Thyroid gland (tissue), 4 donors: ENCODE measurements at regions not wholly inside any gene's neighbourhood (a gene's known extent, or its start where the extent isn't known, plus 50 kb on each side); places are given as distances from the start of the nearest gene placed in this dataset.

Source experiments
- DNase-seq, 2 donors: peaks; one replicate each; pipeline ENCODE4 v3.0.0-alpha.2; 2019
- H3K27ac ChIP-seq, 3 donors: fragments of 200-600 bp; sonication (generic); 1 replicate in 2 of 3; 2 replicates in 1 of 3; pipeline ENCODE4 v1.5.1; 2016 to 2019; ENCODE audit warnings: mild to moderate bottlenecking in 1 of 3, moderate library complexity in 1 of 3
- H3K27me3 ChIP-seq: fragments of 200-600 bp; sonication (generic); one replicate; pipeline ENCODE4 v1.5.1; 2019
- H3K36me3 ChIP-seq, 2 donors: fragments of 200-600 bp; sonication (generic); one replicate each; pipeline ENCODE4 v1.5.1; 2016 to 2019
- H3K4me1 ChIP-seq, 2 donors: fragments of 200-600 bp; sonication (generic); one replicate each; pipeline ENCODE4 v1.5.1; 2017 to 2019
- H3K4me3 ChIP-seq, 3 donors: fragments of 200-600 bp; sonication (generic); replicated peaks in 1 of 3; 1 replicate in 2 of 3; 2 replicates in 1 of 3; pipeline ENCODE4 v1.5.1; 2016; ENCODE audit warnings: mild to moderate bottlenecking in 1 of 3
- H3K9me3 ChIP-seq: fragments of 200-600 bp; sonication (generic); one replicate; pipeline ENCODE4 v1.5.1; 2017
- CTCF ChIP-seq, 6 experiments: fragments of 200-600 bp in 3 of 6; fragments of 450-650 bp in 3 of 6; sonication (generic) in 3 of 6; IDR thresholded peaks; one replicate each; pipeline ENCODE4 v1.5.1; 2016 to 2019; ENCODE audit warnings: antibody characterized with exemption in 6 of 6, mild to moderate bottlenecking in 2 of 6, inconsistent platforms in 1 of 6, moderate library complexity in 1 of 6
- POLR2A ChIP-seq, 2 donors: fragments of 450-650 bp; IDR thresholded peaks; one replicate each; pipeline ENCODE4 v1.6.1; 2017; ENCODE audit warnings: antibody characterized with exemption in 2 of 2, mild to moderate bottlenecking in 2 of 2, moderate library complexity in 1 of 2
- WGBS, 2 donors: methylation state at CpG; one replicate each; pipeline ENCODE4 v1.1.5; 2017; 5-methylcytosine and 5-hydroxymethylcytosine counted together
- intact Hi-C: fragments of 100-400 bp; cut with DNase I; formaldehyde crosslinking; loops from one replicate; pipeline ENCODE4 v1.15.1; 2023

DNA sequence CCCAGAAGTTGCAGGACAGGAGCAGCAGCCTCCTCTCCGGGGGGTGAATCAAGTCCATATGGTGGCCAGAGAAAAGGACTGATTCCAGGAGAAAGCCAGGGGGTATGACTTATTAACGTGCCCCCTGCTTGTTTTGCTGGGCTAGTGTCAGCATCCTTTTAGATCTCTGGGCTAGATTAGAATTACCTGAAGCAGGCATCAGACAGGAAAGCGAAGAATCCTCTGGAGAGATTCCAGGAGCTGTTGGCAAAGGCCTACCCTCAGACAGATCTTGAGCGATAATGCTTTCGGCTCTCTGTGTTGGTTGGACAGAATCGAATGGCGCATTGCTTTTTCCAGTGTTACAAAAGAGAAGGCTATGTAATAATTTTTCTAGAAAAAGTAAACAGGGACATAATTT is 164.0 kb upstream of the GLI3 start:
- Histone ChIP-seq H3K27ac (no peak overlapping the region), H3K9me3 (no peaks in the 10 kb centered on the region), H3K4me3 (no peak overlapping the region), H3K36me3 (no peaks in the 10 kb centered on the region), H3K27me3 (no peaks in the 10 kb centered on the region), H3K4me1 (no peaks in the 10 kb centered on the region)
- no peak for DNase-seq
- intact Hi-C loops = no loop called here
- 93 to 94% methylated on average over 7 of the region's 7 CpGs for WGBS, 2 donors
- TF ChIP-seq POLR2A (IDR thresholded peaks at IDR 0.05) = no peak
- no peak for TF ChIP-seq CTCF (IDR thresholded peaks at IDR 0.05)

GRCh38 chr7:42400211-42400772 is 163.3 kb upstream of the GLI3 start:
- Histone ChIP-seq H3K9me3 (no peaks in the 10 kb centered on the region), H3K27me3 (no peaks in the 10 kb centered on the region), H3K27ac (no peak overlapping the region), H3K4me1 (no peaks in the 10 kb centered on the region), H3K4me3 (no peak overlapping the region), H3K36me3 (no peaks in the 10 kb centered on the region)
- intact Hi-C loops = no loop called here
- WGBS, 2 donors = 94 to 98% methylated on average over 4 of the region's 4 CpGs
- DNase-seq = no peak
- TF ChIP-seq CTCF (IDR thresholded peaks at IDR 0.05) = no peak
- no peak for TF ChIP-seq POLR2A (IDR thresholded peaks at IDR 0.05)

GRCh38 chr7:42395607-42396006 is 158.6 kb upstream of the GLI3 start:
- intact Hi-C loops = no loop called here
- Histone ChIP-seq H3K4me3 (no peak overlapping the region), H3K27me3 (no peaks in the 10 kb centered on the region), H3K27ac (no peak overlapping the region), H3K36me3 (no peaks in the 10 kb centered on the region), H3K4me1 (peaks cover 3 to 7% of the 10 kb centered on the region in 2 donors), H3K9me3 (no peaks in the 10 kb centered on the region)
- no peak for DNase-seq
- TF ChIP-seq CTCF (IDR thresholded peaks at IDR 0.05) = no peak
- TF ChIP-seq POLR2A (IDR thresholded peaks at IDR 0.05) = no peak

DNA sequence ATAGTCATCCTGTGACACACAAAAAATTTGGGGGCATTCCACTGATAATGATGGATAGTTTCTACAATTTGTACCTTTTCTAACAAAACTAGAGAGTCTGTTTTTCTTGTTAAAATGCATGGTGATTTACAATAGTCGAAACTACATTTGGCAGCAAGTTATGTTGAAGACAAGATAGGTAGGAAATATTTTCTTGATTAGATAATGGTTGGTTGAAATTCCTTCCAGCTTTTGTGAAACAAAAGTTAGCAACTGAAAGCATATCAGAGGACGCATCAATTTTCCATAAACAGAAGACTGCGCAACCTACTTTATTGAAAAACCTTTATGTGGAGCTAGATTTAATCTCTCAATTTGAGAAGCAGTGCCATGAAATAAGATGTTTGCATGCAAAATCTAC is 155.8 kb upstream of the GLI3 start:
- DNase-seq = no peak
- Histone ChIP-seq H3K36me3 (no peaks in the 10 kb centered on the region), H3K4me1 (peaks cover 3 to 7% of the 10 kb centered on the region in 2 donors), H3K27ac (no peak overlapping the region), H3K27me3 (no peaks in the 10 kb centered on the region), H3K4me3 (no peak overlapping the region), H3K9me3 (no peaks in the 10 kb centered on the region)
- TF ChIP-seq POLR2A (IDR thresholded peaks at IDR 0.05) = no peak
- no peak for TF ChIP-seq CTCF (IDR thresholded peaks at IDR 0.05)
- intact Hi-C loops = no loop called here
- WGBS, 2 donors = 94 to 95% methylated on average over 3 of the region's 3 CpGs

- H3K4me1 ChIP-seq = peaks cover 3 to 7% of the 10 kb centered on the region in 2 donors
- no peak for DNase-seq
- H3K36me3 ChIP-seq = no peaks in the 10 kb centered on the region
- 80 to 92% methylated on average over 1 of the region's 1 CpG for WGBS, 2 donors
- intact Hi-C loops = no loop called here
- no peaks in the 10 kb centered on the region for H3K27me3 ChIP-seq
- H3K9me3 ChIP-seq = no peaks in the 10 kb centered on the region
- TF ChIP-seq CTCF (IDR thresholded peaks at IDR 0.05) = no peak
- no peak for TF ChIP-seq POLR2A (IDR thresholded peaks at IDR 0.05)
- no peak overlapping the region for H3K4me3 ChIP-seq
- no peak overlapping the region for H3K27ac ChIP-seq
These were observed 152.7 kb upstream of the GLI3 start for GRCh38 chr7:42389697-42390096.
